ENCODE measurements at regions not wholly inside any gene's neighbourhood (a gene's known extent, or its start where the extent isn't known, plus 50 kb on each side); places are given as distances from the start of the nearest gene placed in this dataset.
A peak's percentile ranks its signal among the peaks of the same experiment; 100 is the strongest.

GRCh38 chr2:236884569-236885175 is 201.0 kb upstream of the COPS8 start:
- Histone ChIP-seq H3K27ac (ENCODE audit: low read depth, low read length) (no peak overlapping the region), H3K14ac (ENCODE audit: low read length) (peak overlapping the region; percentile 14), H2AK5ac (ENCODE audit: low read length) (peak overlapping the region; percentile 55), H3K4me2 (ENCODE audit: low read length) (no peak overlapping the region), H3K4me1 (ENCODE audit: control insufficient read depth in 1 of 2, insufficient read depth in 2 of 2, low read length in 2 of 2) (peaks cover 7 to 10% of the 10 kb centered on the region in 2 experiments), H2BK120ac (ENCODE audit: insufficient read depth, low read length, poor library complexity) (no peak overlapping the region), H3K23ac (ENCODE audit: low read length) (no peak overlapping the region), H3K27me3 (ENCODE audit: insufficient read depth, low read length) (no peaks in the 10 kb centered on the region), H2BK12ac (ENCODE audit: low read length) (peak overlapping the region; percentile 46), H3K18ac (ENCODE audit: low read length) (no peak overlapping the region), H2AFZ (ENCODE audit: insufficient read depth, low read length, poor library complexity) (no peak overlapping the region), H4K12ac (ENCODE audit: low read depth, low read length) (no peak overlapping the region), H3K4me3 (ENCODE audit: low read depth, low read length) (no peak overlapping the region), H2BK5ac (ENCODE audit: low read depth, low read length, poor library complexity) (no peak overlapping the region), H3K36me3 (ENCODE audit: control insufficient read depth in 1 of 2, insufficient read depth in 2 of 2, low read length in 2 of 2) (peaks cover 0 to 4% of the 10 kb centered on the region in 2 experiments), H3K79me2 (ENCODE audit: control insufficient read depth, insufficient read depth, low read length, poor library complexity) (no peaks in the 10 kb centered on the region), H3K79me1 (ENCODE audit: low read length) (peaks cover 18% of the 10 kb centered on the region), H3K9ac (ENCODE audit: low read length) (no peak overlapping the region), H3K4ac (ENCODE audit: low read depth, low read length) (no peak overlapping the region), H3K9me3 (ENCODE audit: insufficient read depth, low read depth, low read length) (peaks cover 4% of the 10 kb centered on the region), H4K91ac (ENCODE audit: low read depth, low read length) (peak overlapping the region; percentile 31), H4K8ac (ENCODE audit: low read depth, low read length) (no peak overlapping the region)
- WGBS (ENCODE audit: extremely low coverage, insufficient coverage, insufficient read length), result no CpG with 5 or more reads among the region's 5 CpGs
- DNase-seq, result no peak

- no peak overlapping the region for H3K9ac ChIP-seq (ENCODE audit: low read length)
- H3K79me2 ChIP-seq (ENCODE audit: control insufficient read depth, insufficient read depth, low read length, poor library complexity), result no peaks in the 10 kb centered on the region
- H2BK120ac ChIP-seq (ENCODE audit: insufficient read depth, low read length, poor library complexity), result no peak overlapping the region
- H3K14ac ChIP-seq (ENCODE audit: low read length), result no peak overlapping the region
- H4K8ac ChIP-seq (ENCODE audit: low read depth, low read length), result no peak overlapping the region
- no peak overlapping the region for H4K12ac ChIP-seq (ENCODE audit: low read depth, low read length)
- H3K4ac ChIP-seq (ENCODE audit: low read depth, low read length), result no peak overlapping the region
- no peak overlapping the region for H3K27ac ChIP-seq (ENCODE audit: low read depth, low read length)
- no peak overlapping the region for H2BK12ac ChIP-seq (ENCODE audit: low read length)
- no peak for DNase-seq
- peaks cover 0 to 2% of the 10 kb centered on the region in 2 experiments for H3K36me3 ChIP-seq (ENCODE audit: control insufficient read depth in 1 of 2, insufficient read depth in 2 of 2, low read length in 2 of 2)
- peak overlapping the region; percentile 7 for H4K91ac ChIP-seq (ENCODE audit: low read depth, low read length)
- H3K23ac ChIP-seq (ENCODE audit: low read length), result no peak overlapping the region
- H3K4me1 ChIP-seq (ENCODE audit: control insufficient read depth in 1 of 2, insufficient read depth in 2 of 2, low read length in 2 of 2), result peaks cover 7 to 10% of the 10 kb centered on the region in 2 experiments
- H3K18ac ChIP-seq (ENCODE audit: low read length), result no peak overlapping the region
- H3K9me3 ChIP-seq (ENCODE audit: insufficient read depth, low read depth, low read length), result peaks cover 4% of the 10 kb centered on the region
- no peak overlapping the region for H2BK5ac ChIP-seq (ENCODE audit: low read depth, low read length, poor library complexity)
- no peak overlapping the region for H2AFZ ChIP-seq (ENCODE audit: insufficient read depth, low read length, poor library complexity)
- H2AK5ac ChIP-seq (ENCODE audit: low read length), result no peak overlapping the region
- no peak overlapping the region for H3K4me2 ChIP-seq (ENCODE audit: low read length)
- no CpG with 5 or more reads among the region's 8 CpGs for WGBS (ENCODE audit: extremely low coverage, insufficient coverage, insufficient read length)
- no peaks in the 10 kb centered on the region for H3K27me3 ChIP-seq (ENCODE audit: insufficient read depth, low read length)
- no peak overlapping the region for H3K4me3 ChIP-seq (ENCODE audit: low read depth, low read length)
- peaks cover 18% of the 10 kb centered on the region for H3K79me1 ChIP-seq (ENCODE audit: low read length)
Measured at GRCh38 chr2:236886456-236886855, 199.2 kb upstream of the COPS8 start.

- Histone ChIP-seq H2BK120ac (ENCODE audit: insufficient read depth, low read length, poor library complexity) (peak overlapping the region; percentile 21), H3K27me3 (ENCODE audit: insufficient read depth, low read length) (no peaks in the 10 kb centered on the region), H2BK5ac (ENCODE audit: low read depth, low read length, poor library complexity) (peak overlapping the region; percentile 44), H3K4ac (ENCODE audit: low read depth, low read length) (peak overlapping the region; percentile 4), H3K36me3 (ENCODE audit: control insufficient read depth in 1 of 2, insufficient read depth in 2 of 2, low read length in 2 of 2) (peaks cover 0 to 2% of the 10 kb centered on the region in 2 experiments), H4K8ac (ENCODE audit: low read depth, low read length) (no peak overlapping the region), H3K79me1 (ENCODE audit: low read length) (peaks cover 18% of the 10 kb centered on the region), H3K9ac (ENCODE audit: low read length) (no peak overlapping the region), H3K4me1 (ENCODE audit: control insufficient read depth in 1 of 2, insufficient read depth in 2 of 2, low read length in 2 of 2) (peaks cover 7 to 10% of the 10 kb centered on the region in 2 experiments), H2AK5ac (ENCODE audit: low read length) (no peak overlapping the region), H4K12ac (ENCODE audit: low read depth, low read length) (no peak overlapping the region), H3K79me2 (ENCODE audit: control insufficient read depth, insufficient read depth, low read length, poor library complexity) (no peaks in the 10 kb centered on the region), H3K23ac (ENCODE audit: low read length) (no peak overlapping the region), H3K9me3 (ENCODE audit: insufficient read depth, low read depth, low read length) (peaks cover 4% of the 10 kb centered on the region), H3K4me2 (ENCODE audit: low read length) (no peak overlapping the region), H3K18ac (ENCODE audit: low read length) (no peak overlapping the region), H3K27ac (ENCODE audit: low read depth, low read length) (peak overlapping the region; percentile 28), H2BK12ac (ENCODE audit: low read length) (peak overlapping the region; percentile 70), H3K14ac (ENCODE audit: low read length) (peak overlapping the region; percentile 23), H2AFZ (ENCODE audit: insufficient read depth, low read length, poor library complexity) (peak overlapping the region; percentile 56), H4K91ac (ENCODE audit: low read depth, low read length) (peak overlapping the region; percentile 45), H3K4me3 (ENCODE audit: low read depth, low read length) (no peak overlapping the region)
- no CpG with 5 or more reads among the region's 6 CpGs for WGBS (ENCODE audit: extremely low coverage, insufficient coverage, insufficient read length)
- DNase-seq, result peak in 1 of 2 donors; percentile 38
Measured at GRCh38 chr2:236887531-236887930, 198.2 kb upstream of the COPS8 start.

- DNase-seq, result no peak
- no CpG with 5 or more reads among the region's 15 CpGs for WGBS (ENCODE audit: extremely low coverage, insufficient coverage, insufficient read length)
- H3K18ac ChIP-seq (ENCODE audit: low read length), result peak overlapping the region; percentile 54
Measured at GRCh38 chr2:236887953-236888793, 197.5 kb upstream of the COPS8 start.

More at GRCh38 chr2:236887953-236888793, 197.5 kb upstream of the COPS8 start:
- H3K27ac ChIP-seq (ENCODE audit: low read depth, low read length), result peak overlapping the region; percentile 28
- no peaks in the 10 kb centered on the region for H3K79me2 ChIP-seq (ENCODE audit: control insufficient read depth, insufficient read depth, low read length, poor library complexity)
- peak overlapping the region; percentile 56 for H2AFZ ChIP-seq (ENCODE audit: insufficient read depth, low read length, poor library complexity)
- peak overlapping the region; percentile 70 for H2BK12ac ChIP-seq (ENCODE audit: low read length)
- peak overlapping the region; percentile 79 for H2AK5ac ChIP-seq (ENCODE audit: low read length)
- peaks cover 7 to 10% of the 10 kb centered on the region in 2 experiments for H3K4me1 ChIP-seq (ENCODE audit: control insufficient read depth in 1 of 2, insufficient read depth in 2 of 2, low read length in 2 of 2)
- H2BK120ac ChIP-seq (ENCODE audit: insufficient read depth, low read length, poor library complexity), result peak overlapping the region; percentile 33
- H4K8ac ChIP-seq (ENCODE audit: low read depth, low read length), result peak overlapping the region; percentile 20
- no peaks in the 10 kb centered on the region for H3K36me3 ChIP-seq (ENCODE audit: control insufficient read depth in 1 of 2, insufficient read depth in 2 of 2, low read length in 2 of 2)
- H3K4ac ChIP-seq (ENCODE audit: low read depth, low read length), result peak overlapping the region; percentile 49
- no peaks in the 10 kb centered on the region for H3K27me3 ChIP-seq (ENCODE audit: insufficient read depth, low read length)
- H3K4me3 ChIP-seq (ENCODE audit: low read depth, low read length), result no peak overlapping the region
- H2BK5ac ChIP-seq (ENCODE audit: low read depth, low read length, poor library complexity), result peak overlapping the region; percentile 44
- peaks cover 18% of the 10 kb centered on the region for H3K79me1 ChIP-seq (ENCODE audit: low read length)
- no peak overlapping the region for H3K23ac ChIP-seq (ENCODE audit: low read length)
- no peak overlapping the region for H3K9ac ChIP-seq (ENCODE audit: low read length)
- peaks cover 4% of the 10 kb centered on the region for H3K9me3 ChIP-seq (ENCODE audit: insufficient read depth, low read depth, low read length)
- H4K91ac ChIP-seq (ENCODE audit: low read depth, low read length), result peak overlapping the region; percentile 45
- peak overlapping the region; percentile 76 for H3K14ac ChIP-seq (ENCODE audit: low read length)
- peak overlapping the region; percentile 2 for H4K12ac ChIP-seq (ENCODE audit: low read depth, low read length)
- no peak overlapping the region for H3K4me2 ChIP-seq (ENCODE audit: low read length)
